ENCODE measurements at regions not wholly inside any gene's neighbourhood (a gene's known extent, or its start where the extent isn't known, plus 50 kb on each side); places are given as distances from the start of the nearest gene placed in this dataset.
"Not testable (repeated sequence)": the region's sequence is repeated elsewhere in the genome, so short reads cannot be mapped to it uniquely, and the experiment has no call there.

DNA sequence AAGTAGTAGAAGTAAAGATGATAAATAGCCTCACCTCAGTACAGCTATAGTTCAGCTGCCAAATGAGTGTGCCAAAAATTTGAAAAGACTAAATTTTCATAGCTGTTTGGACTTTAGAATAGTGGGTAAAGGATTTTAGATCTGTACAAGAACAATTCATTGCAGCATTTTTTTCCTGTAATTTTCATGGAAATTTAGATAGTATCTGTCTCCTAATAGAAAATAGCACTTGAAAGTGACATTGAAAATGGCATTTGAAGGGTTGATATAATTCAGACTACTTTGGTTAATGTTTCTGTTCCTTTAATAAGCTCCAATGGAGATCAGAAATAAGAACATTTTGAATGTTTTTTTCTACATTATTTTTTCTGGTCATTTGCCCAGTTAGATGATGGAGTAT, 292.7 kb downstream of the ZNF37A start:
- not testable (repeated sequence) for H2BK12ac ChIP-seq (ENCODE audit: insufficient read length, low read depth, low read length); H3K14ac ChIP-seq (ENCODE audit: insufficient read depth, low read length); H3K27me3 ChIP-seq (ENCODE audit: insufficient read depth, low read length); H4K20me1 ChIP-seq (ENCODE audit: control insufficient read depth, insufficient read depth, insufficient read length); H3K23ac ChIP-seq (ENCODE audit: insufficient read length, low read depth, low read length); H3K27ac Mint-ChIP-seq; H3K9me3 ChIP-seq (ENCODE audit: control insufficient read depth, low read depth, low read length); H3K27ac ChIP-seq (ENCODE audit: insufficient read length, low read depth, low read length); H2BK20ac ChIP-seq (ENCODE audit: low read depth, low read length, poor library complexity, severe bottlenecking); H3K23me2 ChIP-seq (ENCODE audit: insufficient read length, low read depth, low read length, poor library complexity, severe bottlenecking); H3K79me2 ChIP-seq (ENCODE audit: insufficient read depth, low read length); H2AFZ ChIP-seq (ENCODE audit: low read length); H3K56ac ChIP-seq (ENCODE audit: insufficient read length, low read depth, low read length); H4K91ac ChIP-seq (ENCODE audit: insufficient read length, low read depth, low read length); H2AK5ac ChIP-seq (ENCODE audit: insufficient read length, low read length); H3T11ph ChIP-seq (ENCODE audit: low read length); H3K36me3 Mint-ChIP-seq (ENCODE audit: insufficient read depth in 1 of 3, low read depth in 3 of 3); H2BK15ac ChIP-seq (ENCODE audit: low read depth, low read length); H3K79me1 ChIP-seq (ENCODE audit: insufficient read depth, low read depth, low read length, poor library complexity, severe bottlenecking); H4K8ac ChIP-seq (replicated peaks; ENCODE audit: insufficient read length, low read depth, low read length); H3K4me1 Mint-ChIP-seq; H3K18ac ChIP-seq (ENCODE audit: insufficient read length, low read depth, low read length); H2BK5ac ChIP-seq (ENCODE audit: insufficient read length, low read length); H3K9ac ChIP-seq (ENCODE audit: extremely low read depth, insufficient read length, low read length); DNase-seq; H3K4me3 Mint-ChIP-seq; H2BK120ac ChIP-seq (ENCODE audit: low read depth, low read length, poor library complexity, severe bottlenecking); H3K27me3 Mint-ChIP-seq (ENCODE audit: low read depth); H3K4me1 ChIP-seq (ENCODE audit: insufficient read depth, low read length); H3K4ac ChIP-seq (ENCODE audit: low read depth, low read length); H4K5ac ChIP-seq (ENCODE audit: insufficient read length, low read depth, low read length); H3K4me2 ChIP-seq (ENCODE audit: insufficient read depth, insufficient read length, low read length)
- H3K9me3 Mint-ChIP-seq: peaks cover 15 to 51% of the 10 kb centered on the region in 2 experiments

Measured in H9 (cell line).